ENCODE measurements at regions not wholly inside any gene's neighbourhood (a gene's known extent, or its start where the extent isn't known, plus 50 kb on each side); places are given as distances from the start of the nearest gene placed in this dataset.

GRCh38 chr5:167881041-167881440 is 410.4 kb upstream of the WWC1 start:
- no peak for DNase-seq

GRCh38 chr5:167886196-167886595 is 405.2 kb upstream of the WWC1 start:
- no peak for DNase-seq

GRCh38 chr5:167888393-167888792 is 403.1 kb upstream of the WWC1 start:
- DNase-seq = no peak

- DNase-seq = no peak
Observed at GRCh38 chr5:167889276-167889675, 402.2 kb upstream of the WWC1 start.

GRCh38 chr5:167892352-167893115 is 398.9 kb upstream of the WWC1 start:
- DNase-seq = no peak

GRCh38 chr5:167893271-167893670 is 398.2 kb upstream of the WWC1 start:
- DNase-seq = no peak

GRCh38 chr5:167894631-167895472 is 396.6 kb upstream of the WWC1 start:
- DNase-seq = no peak

GRCh38 chr5:167895899-167896659 is 395.4 kb upstream of the WWC1 start:
- no peak for DNase-seq

GRCh38 chr5:167896814-167897213 is 394.6 kb upstream of the WWC1 start:
- DNase-seq = no peak

GRCh38 chr5:167897371-167897770 is 394.1 kb upstream of the WWC1 start:
- DNase-seq = no peak

GRCh38 chr5:167898361-167899042 is 392.9 kb upstream of the WWC1 start:
- no peak for DNase-seq

- no peak for DNase-seq
Observed at GRCh38 chr5:167899490-167900070, 391.9 kb upstream of the WWC1 start.

GRCh38 chr5:167900340-167900935 is 391.0 kb upstream of the WWC1 start:
- DNase-seq = no peak

GRCh38 chr5:167902298-167902697 is 389.1 kb upstream of the WWC1 start:
- no peak for DNase-seq

GRCh38 chr5:167903243-167903642 is 388.2 kb upstream of the WWC1 start:
- DNase-seq = no peak

- no peak for DNase-seq
Observed at GRCh38 chr5:167903659-167904058, 387.8 kb upstream of the WWC1 start.

GRCh38 chr5:167905919-167906853 is 385.3 kb upstream of the WWC1 start:
- DNase-seq = no peak

GRCh38 chr5:167908606-167909005 is 382.8 kb upstream of the WWC1 start:
- DNase-seq = no peak

- no peak for DNase-seq
Observed at GRCh38 chr5:167912941-167913665, 378.3 kb upstream of the WWC1 start.

GRCh38 chr5:167915237-167915636 is 376.2 kb upstream of the WWC1 start:
- DNase-seq = no peak

Data from activated CD4-positive, alpha-beta T cell treated with anti-CD3 and anti-CD28 coated beads for 48 hours (primary cell).